ENCODE measurements at regions not wholly inside any gene's neighbourhood (a gene's known extent, or its start where the extent isn't known, plus 50 kb on each side); places are given as distances from the start of the nearest gene placed in this dataset.

DNA sequence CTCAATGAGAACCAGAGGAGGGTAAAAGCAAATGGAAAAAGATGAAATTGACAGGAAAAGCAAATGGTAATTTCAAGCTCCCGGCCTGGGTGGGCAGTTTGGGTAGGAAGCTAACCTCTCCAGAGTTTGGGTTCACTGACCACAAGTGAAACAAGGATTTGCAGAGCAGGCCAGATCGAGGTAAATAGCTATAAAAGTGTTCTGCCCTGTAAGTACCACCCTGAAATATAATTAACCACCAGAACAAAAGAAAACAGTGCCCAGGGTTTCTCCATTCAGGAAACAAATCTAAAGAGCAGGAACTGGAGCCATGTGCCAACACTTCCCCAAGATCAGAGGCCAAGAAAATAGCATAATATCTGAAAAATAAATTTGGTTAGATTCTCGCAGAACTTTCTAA is 276.7 kb upstream of the MEOX2 start:
- H3K79me2 ChIP-seq (ENCODE audit: insufficient read depth, low read length): no peaks in the 10 kb centered on the region
- DNase-seq (ENCODE audit: low read depth) (no peak), FAIRE-seq (no peak)
- H3K4me1 ChIP-seq (ENCODE audit: insufficient read depth, low read length): no peaks in the 10 kb centered on the region
- no peak overlapping the region for H2AFZ ChIP-seq (ENCODE audit: low read depth, low read length)
- no peaks in the 10 kb centered on the region for H3K9me3 Mint-ChIP-seq (ENCODE audit: unreplicated experiment)
- H3K4me2 ChIP-seq (ENCODE audit: low read length): no peak overlapping the region
- no peaks in the 10 kb centered on the region for H3K36me3 Mint-ChIP-seq (ENCODE audit: low read depth, unreplicated experiment)
- no peak overlapping the region for H3K9ac ChIP-seq (ENCODE audit: low read length)
- H3K4me3 ChIP-seq (ENCODE audit: insufficient read depth, low read depth, low read length): no peak overlapping the region
- H3K4me3 Mint-ChIP-seq (ENCODE audit: unreplicated experiment): no peak overlapping the region
- no peaks in the 10 kb centered on the region for H3K4me1 Mint-ChIP-seq (ENCODE audit: low read depth, unreplicated experiment)
- H3K27me3 ChIP-seq (ENCODE audit: insufficient read depth, low read length): no peaks in the 10 kb centered on the region
- H4K20me1 ChIP-seq (ENCODE audit: insufficient read depth, low read length): no peaks in the 10 kb centered on the region
- no peaks in the 10 kb centered on the region for H3K27me3 Mint-ChIP-seq (ENCODE audit: low read depth, unreplicated experiment)
- TF ChIP-seq EZH2 (IDR thresholded peaks at IDR 0.05; ENCODE audit: insufficient read depth, low read length): no peak
- TF ChIP-seq, protein P1, sequence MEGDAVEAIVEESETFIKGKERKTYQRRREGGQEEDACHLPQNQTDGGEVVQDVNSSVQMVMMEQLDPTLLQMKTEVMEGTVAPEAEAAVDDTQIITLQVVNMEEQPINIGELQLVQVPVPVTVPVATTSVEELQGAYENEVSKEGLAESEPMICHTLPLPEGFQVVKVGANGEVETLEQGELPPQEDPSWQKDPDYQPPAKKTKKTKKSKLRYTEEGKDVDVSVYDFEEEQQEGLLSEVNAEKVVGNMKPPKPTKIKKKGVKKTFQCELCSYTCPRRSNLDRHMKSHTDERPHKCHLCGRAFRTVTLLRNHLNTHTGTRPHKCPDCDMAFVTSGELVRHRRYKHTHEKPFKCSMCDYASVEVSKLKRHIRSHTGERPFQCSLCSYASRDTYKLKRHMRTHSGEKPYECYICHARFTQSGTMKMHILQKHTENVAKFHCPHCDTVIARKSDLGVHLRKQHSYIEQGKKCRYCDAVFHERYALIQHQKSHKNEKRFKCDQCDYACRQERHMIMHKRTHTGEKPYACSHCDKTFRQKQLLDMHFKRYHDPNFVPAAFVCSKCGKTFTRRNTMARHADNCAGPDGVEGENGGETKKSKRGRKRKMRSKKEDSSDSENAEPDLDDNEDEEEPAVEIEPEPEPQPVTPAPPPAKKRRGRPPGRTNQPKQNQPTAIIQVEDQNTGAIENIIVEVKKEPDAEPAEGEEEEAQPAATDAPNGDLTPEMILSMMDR (IDR thresholded peaks at IDR 0.05; ENCODE audit: insufficient read depth, low read depth, low read length): no peak
- H3K9me3 ChIP-seq (ENCODE audit: insufficient read depth, low read depth, low read length): no peaks in the 10 kb centered on the region
- no peaks in the 10 kb centered on the region for H3K36me3 ChIP-seq (ENCODE audit: insufficient read depth, low read length)
- H3K27ac ChIP-seq (ENCODE audit: low read depth, low read length): no peak overlapping the region
- H3K27ac Mint-ChIP-seq (ENCODE audit: unreplicated experiment): no peak overlapping the region

GRCh38 chr7:15954671-15955354 is 268.3 kb upstream of the MEOX2 start:
- Histone ChIP-seq H3K9ac (ENCODE audit: low read length) (no peak overlapping the region), H3K4me2 (ENCODE audit: low read length) (no peak overlapping the region), H3K27me3 (ENCODE audit: insufficient read depth, low read length) (no peaks in the 10 kb centered on the region), H3K4me1 (ENCODE audit: insufficient read depth, low read length) (no peaks in the 10 kb centered on the region), H3K27ac (ENCODE audit: low read depth, low read length) (no peak overlapping the region), H3K4me3 (ENCODE audit: insufficient read depth, low read depth, low read length) (no peak overlapping the region), H3K36me3 (ENCODE audit: insufficient read depth, low read length) (no peaks in the 10 kb centered on the region), H3K9me3 (ENCODE audit: insufficient read depth, low read depth, low read length) (no peaks in the 10 kb centered on the region), H4K20me1 (ENCODE audit: insufficient read depth, low read length) (no peaks in the 10 kb centered on the region), H3K79me2 (ENCODE audit: insufficient read depth, low read length) (no peaks in the 10 kb centered on the region), H2AFZ (ENCODE audit: low read depth, low read length) (no peak overlapping the region)
- Mint-ChIP-seq H3K27me3 (ENCODE audit: low read depth, unreplicated experiment) (no peaks in the 10 kb centered on the region), H3K4me1 (ENCODE audit: low read depth, unreplicated experiment) (no peaks in the 10 kb centered on the region), H3K27ac (ENCODE audit: unreplicated experiment) (no peak overlapping the region), H3K4me3 (ENCODE audit: unreplicated experiment) (no peak overlapping the region), H3K9me3 (ENCODE audit: unreplicated experiment) (no peaks in the 10 kb centered on the region), H3K36me3 (ENCODE audit: low read depth, unreplicated experiment) (no peaks in the 10 kb centered on the region)
- DNase-seq (ENCODE audit: low read depth) (no peak), FAIRE-seq (no peak)
- no peak for TF ChIP-seq EZH2 (IDR thresholded peaks at IDR 0.05; ENCODE audit: insufficient read depth, low read length)
- TF ChIP-seq, protein P1 (IDR thresholded peaks at IDR 0.05; ENCODE audit: insufficient read depth, low read depth, low read length): no peak

DNA sequence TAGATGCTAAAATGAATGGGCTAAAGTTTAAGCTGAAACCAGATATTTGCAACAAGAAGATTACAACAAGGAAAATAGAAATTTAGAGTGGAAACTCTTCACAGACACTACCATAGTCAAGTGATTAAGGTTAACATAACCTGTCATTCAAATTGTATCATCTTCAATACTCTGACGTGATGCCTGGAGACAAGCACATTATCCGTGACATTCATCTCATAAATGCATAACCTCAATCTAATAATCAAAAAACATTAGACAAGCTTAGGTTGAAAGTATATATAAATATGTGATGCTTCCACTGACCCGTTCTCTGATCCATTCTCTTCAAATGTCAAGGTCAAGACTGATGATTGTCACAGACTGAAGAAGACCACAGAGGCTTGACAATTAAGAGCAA is 263.8 kb upstream of the MEOX2 start:
- H3K4me3 Mint-ChIP-seq (ENCODE audit: unreplicated experiment): no peak overlapping the region
- no peaks in the 10 kb centered on the region for H3K4me1 Mint-ChIP-seq (ENCODE audit: low read depth, unreplicated experiment)
- H3K36me3 ChIP-seq (ENCODE audit: insufficient read depth, low read length): no peaks in the 10 kb centered on the region
- no peak overlapping the region for H3K27ac Mint-ChIP-seq (ENCODE audit: unreplicated experiment)
- no peaks in the 10 kb centered on the region for H3K27me3 ChIP-seq (ENCODE audit: insufficient read depth, low read length)
- no peaks in the 10 kb centered on the region for H3K9me3 ChIP-seq (ENCODE audit: insufficient read depth, low read depth, low read length)
- no peaks in the 10 kb centered on the region for H3K9me3 Mint-ChIP-seq (ENCODE audit: unreplicated experiment)
- DNase-seq (ENCODE audit: low read depth) (no peak), FAIRE-seq (no peak)
- H3K4me3 ChIP-seq (ENCODE audit: insufficient read depth, low read depth, low read length): no peak overlapping the region
- no peak for TF ChIP-seq EZH2 (IDR thresholded peaks at IDR 0.05; ENCODE audit: insufficient read depth, low read length)
- TF ChIP-seq, protein P1 (IDR thresholded peaks at IDR 0.05; ENCODE audit: insufficient read depth, low read depth, low read length): no peak
- H3K4me2 ChIP-seq (ENCODE audit: low read length): no peak overlapping the region
- H3K9ac ChIP-seq (ENCODE audit: low read length): no peak overlapping the region
- H4K20me1 ChIP-seq (ENCODE audit: insufficient read depth, low read length): no peaks in the 10 kb centered on the region
- no peak overlapping the region for H3K27ac ChIP-seq (ENCODE audit: low read depth, low read length)
- H3K79me2 ChIP-seq (ENCODE audit: insufficient read depth, low read length): no peaks in the 10 kb centered on the region
- H2AFZ ChIP-seq (ENCODE audit: low read depth, low read length): no peak overlapping the region
- H3K4me1 ChIP-seq (ENCODE audit: insufficient read depth, low read length): no peaks in the 10 kb centered on the region
- H3K27me3 Mint-ChIP-seq (ENCODE audit: low read depth, unreplicated experiment): no peaks in the 10 kb centered on the region
- no peaks in the 10 kb centered on the region for H3K36me3 Mint-ChIP-seq (ENCODE audit: low read depth, unreplicated experiment)

Data from astrocyte (in vitro differentiated cells and primary cell).